ENCODE measurements at regions not wholly inside any gene's neighbourhood (a gene's known extent, or its start where the extent isn't known, plus 50 kb on each side); places are given as distances from the start of the nearest gene placed in this dataset.

DNA sequence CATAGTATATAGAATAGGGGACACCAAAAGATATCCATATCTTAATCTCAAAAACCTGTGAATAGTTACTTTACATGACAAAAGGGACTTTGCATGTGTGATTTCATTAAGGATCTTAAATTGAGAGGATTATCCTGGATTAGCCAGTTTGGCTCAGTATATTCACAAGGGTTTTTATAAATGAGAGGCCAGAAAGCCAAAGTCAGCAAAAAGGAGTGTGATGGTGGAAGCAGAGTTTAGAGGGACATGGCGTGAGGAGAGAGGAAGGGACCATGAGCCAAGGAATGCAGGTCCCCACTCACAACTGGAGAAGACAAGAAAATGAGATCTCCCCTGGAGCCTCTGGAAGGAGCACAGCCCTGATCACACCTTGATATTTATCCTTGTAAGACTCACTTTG is 648.5 kb upstream of the LCORL start:
- intact Hi-C loops (cut with micrococcal nuclease) (loop anchor here (5.0 kb wide), 1 partner anchor 48 kb away; no protein-coding TSS in a partner anchor), dilution Hi-C loops (cut with MboI; ENCODE audit: extremely low pct_ligation_motif_present, low sequenced_read_pairs) (no loop called here)
- Histone ChIP-seq H3K4me1 (ENCODE audit: control insufficient read depth, extremely low read depth, insufficient read depth, low read length) (no peaks in the 10 kb centered on the region), H3K79me2 (ENCODE audit: control insufficient read depth, insufficient read depth, low read length) (no peaks in the 10 kb centered on the region), H3K36me3 (ENCODE audit: control insufficient read depth in 2 of 2, extremely low read depth in 1 of 2, insufficient read depth in 2 of 2, low read length in 2 of 2) (no peaks in the 10 kb centered on the region), H3K9ac (replicated peaks; ENCODE audit: extremely low read depth, insufficient read depth, low read length) (no peak overlapping the region), H4K20me1 (replicated peaks; ENCODE audit: control insufficient read depth, extremely low read depth, insufficient read depth, low read length) (no peaks in the 10 kb centered on the region), H3K4me2 (ENCODE audit: insufficient read depth, low read length) (no peak overlapping the region), H3K27ac (ENCODE audit: insufficient read depth, low read depth, low read length) (no peak overlapping the region), H3K4me3 (replicated peaks in 1 of 3; ENCODE audit: insufficient read depth in 1 of 3, low read depth in 1 of 3, low read length in 3 of 3) (no peak overlapping the region), H3K9me1 (replicated peaks; ENCODE audit: control insufficient read depth, extremely low read depth, insufficient read depth, low read length) (no peaks in the 10 kb centered on the region), H3K9me3 (replicated peaks; ENCODE audit: control insufficient read depth, insufficient read depth, low read length) (no peaks in the 10 kb centered on the region), H2AFZ (ENCODE audit: low read depth, low read length) (no peak overlapping the region), H3K27me3 (ENCODE audit: control insufficient read depth in 2 of 2, insufficient read depth in 2 of 2, low read length in 2 of 2) (no peaks in the 10 kb centered on the region)
- BruUV-seq (replicated peaks): no TSS peak
- TF ChIP-seq, protein P1, sequence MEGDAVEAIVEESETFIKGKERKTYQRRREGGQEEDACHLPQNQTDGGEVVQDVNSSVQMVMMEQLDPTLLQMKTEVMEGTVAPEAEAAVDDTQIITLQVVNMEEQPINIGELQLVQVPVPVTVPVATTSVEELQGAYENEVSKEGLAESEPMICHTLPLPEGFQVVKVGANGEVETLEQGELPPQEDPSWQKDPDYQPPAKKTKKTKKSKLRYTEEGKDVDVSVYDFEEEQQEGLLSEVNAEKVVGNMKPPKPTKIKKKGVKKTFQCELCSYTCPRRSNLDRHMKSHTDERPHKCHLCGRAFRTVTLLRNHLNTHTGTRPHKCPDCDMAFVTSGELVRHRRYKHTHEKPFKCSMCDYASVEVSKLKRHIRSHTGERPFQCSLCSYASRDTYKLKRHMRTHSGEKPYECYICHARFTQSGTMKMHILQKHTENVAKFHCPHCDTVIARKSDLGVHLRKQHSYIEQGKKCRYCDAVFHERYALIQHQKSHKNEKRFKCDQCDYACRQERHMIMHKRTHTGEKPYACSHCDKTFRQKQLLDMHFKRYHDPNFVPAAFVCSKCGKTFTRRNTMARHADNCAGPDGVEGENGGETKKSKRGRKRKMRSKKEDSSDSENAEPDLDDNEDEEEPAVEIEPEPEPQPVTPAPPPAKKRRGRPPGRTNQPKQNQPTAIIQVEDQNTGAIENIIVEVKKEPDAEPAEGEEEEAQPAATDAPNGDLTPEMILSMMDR (IDR thresholded peaks at IDR 0.05; ENCODE audit: extremely low read depth in 1 of 2, insufficient read depth in 1 of 2, low read depth in 1 of 2, low read length in 2 of 2): no peak
- TF ChIP-seq JUN (IDR thresholded peaks at IDR 0.05; ENCODE audit: borderline replicate concordance, insufficient read depth, insufficient read length, low read depth): no peak
- TF ChIP-seq MYC (IDR thresholded peaks at IDR 0.05; ENCODE audit: low read depth, low read length): no peak
- no peak for TF ChIP-seq POLR2AphosphoS5 (IDR thresholded peaks at IDR 0.05; ENCODE audit: insufficient read depth, low read depth, low read length)
- ChIA-PET CTCF (no interaction called here), POLR2A (no interaction called here)
- no peak for DNase-seq (ENCODE audit: low read depth, low spot score)
- no peak for FAIRE-seq

DNA sequence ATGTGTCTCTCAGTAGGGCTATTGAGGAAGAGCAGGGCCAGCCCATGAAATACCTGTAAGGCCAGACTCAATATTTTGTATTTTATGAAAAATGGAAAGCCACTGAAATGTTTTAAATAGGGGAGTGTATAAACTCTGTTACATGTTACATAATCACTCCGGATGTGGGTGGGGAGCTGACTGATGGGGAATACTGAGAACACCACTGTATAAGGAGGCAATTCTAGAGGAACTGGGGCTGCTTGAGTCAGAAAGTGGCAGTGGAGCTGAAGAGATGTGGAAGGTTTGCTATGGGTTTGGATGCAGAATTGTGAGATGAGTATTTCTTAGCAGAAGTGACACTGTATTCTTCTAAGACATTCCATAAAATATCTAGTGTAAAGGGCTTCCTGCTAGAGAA is 647.8 kb upstream of the LCORL start:
- Histone ChIP-seq H3K9ac (replicated peaks; ENCODE audit: extremely low read depth, insufficient read depth, low read length) (no peak overlapping the region), H3K27me3 (ENCODE audit: control insufficient read depth in 2 of 2, insufficient read depth in 2 of 2, low read length in 2 of 2) (no peaks in the 10 kb centered on the region), H3K9me3 (replicated peaks; ENCODE audit: control insufficient read depth, insufficient read depth, low read length) (no peaks in the 10 kb centered on the region), H3K4me2 (ENCODE audit: insufficient read depth, low read length) (no peak overlapping the region), H2AFZ (ENCODE audit: low read depth, low read length) (no peak overlapping the region), H3K9me1 (replicated peaks; ENCODE audit: control insufficient read depth, extremely low read depth, insufficient read depth, low read length) (no peaks in the 10 kb centered on the region), H4K20me1 (replicated peaks; ENCODE audit: control insufficient read depth, extremely low read depth, insufficient read depth, low read length) (no peaks in the 10 kb centered on the region), H3K27ac (ENCODE audit: insufficient read depth, low read depth, low read length) (no peak overlapping the region), H3K36me3 (ENCODE audit: control insufficient read depth in 2 of 2, extremely low read depth in 1 of 2, insufficient read depth in 2 of 2, low read length in 2 of 2) (no peaks in the 10 kb centered on the region), H3K79me2 (ENCODE audit: control insufficient read depth, insufficient read depth, low read length) (no peaks in the 10 kb centered on the region), H3K4me1 (ENCODE audit: control insufficient read depth, extremely low read depth, insufficient read depth, low read length) (no peaks in the 10 kb centered on the region), H3K4me3 (replicated peaks in 1 of 3; ENCODE audit: insufficient read depth in 1 of 3, low read depth in 1 of 3, low read length in 3 of 3) (no peak overlapping the region)
- POLR2A ChIA-PET: no interaction called here
- no peak for FAIRE-seq
- TF ChIP-seq FOS (IDR thresholded peaks at IDR 0.05; ENCODE audit: borderline replicate concordance, insufficient read depth, low read length) (no peak), GATA2 (IDR thresholded peaks at IDR 0.05; ENCODE audit: insufficient read depth, insufficient read length, low read depth, low read length) (no peak), POLR2A (IDR thresholded peaks at IDR 0.05; ENCODE audit: low read depth, low read length) (no peak), JUN (IDR thresholded peaks at IDR 0.05; ENCODE audit: borderline replicate concordance, insufficient read depth, insufficient read length, low read depth) (no peak)
- TF ChIP-seq, protein P2, sequence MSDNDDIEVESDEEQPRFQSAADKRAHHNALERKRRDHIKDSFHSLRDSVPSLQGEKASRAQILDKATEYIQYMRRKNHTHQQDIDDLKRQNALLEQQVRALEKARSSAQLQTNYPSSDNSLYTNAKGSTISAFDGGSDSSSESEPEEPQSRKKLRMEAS (IDR thresholded peaks at IDR 0.05; ENCODE audit: insufficient read depth, insufficient read length): no peak
- no peak for DNase-seq (ENCODE audit: low read depth, low spot score)
- intact Hi-C loops (cut with micrococcal nuclease): no loop called here
- dilution Hi-C loops (cut with MboI; ENCODE audit: extremely low pct_ligation_motif_present, low sequenced_read_pairs): no loop called here
- no TSS peak for BruUV-seq (replicated peaks)
- CTCF ChIA-PET: no interaction called here

Data from endothelial cell of umbilical vein (primary cell).